HepG2 (cell line): ENCODE measurements at regions not wholly inside any gene's neighbourhood (a gene's known extent, or its start where the extent isn't known, plus 50 kb on each side); places are given as distances from the start of the nearest gene placed in this dataset.

Experiments
- ATAC-seq: fragments of 200-7000 bp; cut with Tn5 transposase; 3 replicates; pipeline ENCODE4 v1.9.1; 2020; ENCODE audit warnings: mild to moderate bottlenecking, moderate library complexity
- BruUV-seq: library from RNA; stranded (reverse); fragments of 400-500 nt; replicated peaks from 2 replicates; lab custom pipeline; 2021; lab: Mats Ljungman, UMichigan
- CTCF ChIA-PET: fragments of 300-600 bp; formaldehyde crosslinking; extraction: SDS; loops from one replicate; lab custom pipeline; 2021; ENCODE audit warnings: low total read pairs, inconsistent platforms, low intra/inter-chr PET ratio; lab: Yijun Ruan, JAX
- POLR2A ChIA-PET: fragments of 350-600 bp; sonication (Branson Sonifier 250); formaldehyde crosslinking; loops from one replicate; lab custom pipeline; 2020; ENCODE audit warnings: antibody characterized with exemption, inconsistent platforms; lab: Yijun Ruan, JAX
- DNase-seq: peaks from one replicate; pipeline ENCODE4 v3.0.0-alpha.2; 2015; ENCODE audit warnings: low spot score
- FAIRE-seq: peaks from 3 replicates; lab custom pipeline; 2011; peaks lifted over from hg19 to GRCh38; lab: Jason Lieb, UNC
- H2AFZ ChIP-seq: one replicate; pipeline ENCODE4 v1.6.1; 2011; ENCODE audit warnings: low read length, inconsistent platforms
- H3K27ac ChIP-seq: fragments of 300-600 bp; 3 replicates; pipeline ENCODE4 v1.8.0; 2011; ENCODE audit warnings: mixed run types, mild to moderate bottlenecking, mixed read lengths, low read length, inconsistent platforms; ENCODE audit not compliant: insufficient read depth; ENCODE audit errors: extremely low read length
- H3K27me3 ChIP-seq, 2 experiments: fragments of 200-600 bp in 1 of 2; 2 replicates in 1 of 2; 3 replicates in 1 of 2; pipeline versions ENCODE4 v1.6.0 to v1.8.0; 2011; ENCODE audit warnings: low read length in 2 of 2, mild to moderate bottlenecking in 2 of 2, moderate library complexity in 2 of 2, inconsistent platforms in 1 of 2; ENCODE audit not compliant: insufficient read depth in 2 of 2, control insufficient read depth in 1 of 2
- H3K36me3 ChIP-seq, 2 experiments: fragments of 200-600 bp in 1 of 2; replicated peaks in 1 of 2; 2 replicates in 1 of 2; 3 replicates in 1 of 2; pipeline versions ENCODE4 v1.5.1 to v1.8.0; 2011; ENCODE audit warnings: low read length in 2 of 2, inconsistent platforms in 1 of 2; ENCODE audit not compliant: insufficient read depth in 2 of 2, control insufficient read depth in 1 of 2
- H3K4me1 ChIP-seq: 2 replicates; pipeline ENCODE4 v1.5.1; 2012; ENCODE audit warnings: low read length, inconsistent platforms; ENCODE audit not compliant: insufficient read depth
- H3K4me2 ChIP-seq: 2 replicates; pipeline ENCODE4 v1.6.0; 2011; ENCODE audit warnings: low read depth, low read length, inconsistent platforms
- H3K4me3 ChIP-seq, 3 experiments: fragments of 200-600 bp in 1 of 3; sonication (generic), shearing (Covaris generic) in 1 of 3; replicated peaks in 1 of 3; 2 replicates each; pipeline ENCODE4 v1.5.1; 2011 to 2016; ENCODE audit warnings: low read length in 3 of 3, inconsistent platforms in 2 of 3, low read depth in 2 of 3, mild to moderate bottlenecking in 2 of 3, control low read depth in 1 of 3, mixed read lengths in 1 of 3; ENCODE audit not compliant: insufficient read depth in 1 of 3
- H3K79me2 ChIP-seq: one replicate; pipeline ENCODE4 v1.6.1; 2011; ENCODE audit warnings: low read length, inconsistent platforms; ENCODE audit not compliant: insufficient read depth
- H3K9ac ChIP-seq: 2 replicates; pipeline ENCODE4 v1.6.0; 2011; ENCODE audit warnings: mild to moderate bottlenecking, low read depth, low read length, inconsistent platforms; ENCODE audit not compliant: insufficient read depth
- H3K9me3 ChIP-seq: 2 replicates; pipeline ENCODE4 v1.5.1; 2012; ENCODE audit warnings: mild to moderate bottlenecking, low read length
- H4K20me1 ChIP-seq: 2 replicates; pipeline ENCODE4 v1.6.0; 2011; ENCODE audit warnings: inconsistent platforms, mild to moderate bottlenecking, low read length, moderate library complexity; ENCODE audit not compliant: insufficient read depth
- GFI1 ChIP-seq: sonication (generic); formaldehyde crosslinking; IDR thresholded peaks from 2 replicates; pipeline ENCODE4 v1.5.0; 2020; ENCODE audit warnings: missing genetic modification reagents, mild to moderate bottlenecking, borderline replicate concordance
- HNRNPK ChIP-seq: fragments of 200-400 bp; formaldehyde crosslinking; IDR thresholded peaks from 2 replicates; pipeline ENCODE4 v1.6.1; 2018; ENCODE audit warnings: low read length, low read depth, moderate library complexity, mild to moderate bottlenecking; ENCODE audit not compliant: poor library complexity, severe bottlenecking
- KLF15 ChIP-seq: sonication (generic); formaldehyde crosslinking; IDR thresholded peaks from 2 replicates; pipeline ENCODE4 v1.8.1; 2023; ENCODE audit warnings: borderline replicate concordance, mild to moderate bottlenecking, inconsistent platforms, missing genetic modification reagents, mixed read lengths
- KLF9 ChIP-seq: IDR thresholded peaks from 2 replicates; pipeline ENCODE4 v1.6.1; 2016; ENCODE audit warnings: low read depth
- NONO ChIP-seq, 2 experiments: fragments of 450-650 bp in 1 of 2; sonication (generic) in 1 of 2; formaldehyde crosslinking in 1 of 2; IDR thresholded peaks in 1 of 2; conservative IDR thresholded peaks in 1 of 2; 2 replicates each; pipeline versions ENCODE4 v1.6.1 to v1.8.0; 2017 to 2022; ENCODE audit warnings: mild to moderate bottlenecking in 1 of 2, missing genetic modification reagents in 1 of 2, moderate library complexity in 1 of 2
- SALL1 ChIP-seq: sonication (generic); formaldehyde crosslinking; IDR thresholded peaks from 2 replicates; pipeline ENCODE4 v1.8.0; 2022; ENCODE audit warnings: mild to moderate bottlenecking, missing genetic modification reagents
- TBP ChIP-seq: sonication (generic); formaldehyde crosslinking; IDR thresholded peaks from 2 replicates; pipeline ENCODE4 v1.5.0; 2020; ENCODE audit warnings: missing genetic modification reagents
- TEAD3 ChIP-seq: optimal IDR thresholded peaks from 2 replicates; pipeline ENCODE3; 2016; ENCODE audit warnings: borderline replicate concordance
- YEATS2 ChIP-seq: sonication (generic); formaldehyde crosslinking; IDR thresholded peaks from 2 replicates; pipeline ENCODE4 v1.4.0; 2020; ENCODE audit warnings: missing genetic modification reagents, borderline replicate concordance
- ZFYVE20 ChIP-seq: sonication (generic); formaldehyde crosslinking; IDR thresholded peaks from 2 replicates; pipeline ENCODE4 v1.8.0; 2023; ENCODE audit warnings: low read depth, mild to moderate bottlenecking, moderate library complexity, missing genetic modification reagents, borderline replicate concordance
- ZKSCAN1 ChIP-seq: fragments of 150-350 bp; IDR thresholded peaks from 2 replicates; pipeline ENCODE4 v1.6.1; 2014; ENCODE audit warnings: low read length
- ZNF549 ChIP-seq: sonication (generic); formaldehyde crosslinking; IDR thresholded peaks from 2 replicates; pipeline ENCODE4 v1.5.0; 2020; ENCODE audit warnings: missing genetic modification reagents
- ZNF619 ChIP-seq: sonication (generic); formaldehyde crosslinking; IDR thresholded peaks from 2 replicates; pipeline ENCODE4 v1.4.0; 2020; ENCODE audit warnings: mild to moderate bottlenecking, missing genetic modification reagents
- ZNF768 ChIP-seq: sonication (generic); formaldehyde crosslinking; IDR thresholded peaks from 2 replicates; pipeline ENCODE4 v1.4.0; 2020; ENCODE audit warnings: missing genetic modification reagents
- ZNF850 ChIP-seq: sonication (generic); formaldehyde crosslinking; conservative IDR thresholded peaks from 2 replicates; pipeline ENCODE4 v1.9.0; 2021; ENCODE audit warnings: mild to moderate bottlenecking, missing genetic modification reagents
- WGBS: methylation state at CpG from one replicate; pipeline ENCODE4 v1.1.6; 2017; ENCODE audit warnings: low lambda C conversion rate; 5-methylcytosine and 5-hydroxymethylcytosine counted together
- in situ Hi-C: cut with HindIII; loops from 2 replicates; pipeline ENCODE4 v1.10.0; 2017; ENCODE audit warnings: low pct_unique_long_range_greater_than_20kb; ENCODE audit not compliant: extremely low pct_ligation_motif_present
- intact Hi-C: fragments of 100-400 bp; cut with micrococcal nuclease; formaldehyde crosslinking; loops from one replicate; pipeline ENCODE4 v1.10.0; 2022; ENCODE audit not compliant: unreplicated experiment
- TF ChIP-seq, protein P1 (sequence below): IDR thresholded peaks from 2 replicates; pipeline ENCODE4 v1.6.1; 2016
- TF ChIP-seq, protein P2 (sequence below): sonication (generic); formaldehyde crosslinking; IDR thresholded peaks from 2 replicates; pipeline ENCODE4 v1.4.0; 2020; ENCODE audit warnings: mild to moderate bottlenecking, missing genetic modification reagents

DNA sequence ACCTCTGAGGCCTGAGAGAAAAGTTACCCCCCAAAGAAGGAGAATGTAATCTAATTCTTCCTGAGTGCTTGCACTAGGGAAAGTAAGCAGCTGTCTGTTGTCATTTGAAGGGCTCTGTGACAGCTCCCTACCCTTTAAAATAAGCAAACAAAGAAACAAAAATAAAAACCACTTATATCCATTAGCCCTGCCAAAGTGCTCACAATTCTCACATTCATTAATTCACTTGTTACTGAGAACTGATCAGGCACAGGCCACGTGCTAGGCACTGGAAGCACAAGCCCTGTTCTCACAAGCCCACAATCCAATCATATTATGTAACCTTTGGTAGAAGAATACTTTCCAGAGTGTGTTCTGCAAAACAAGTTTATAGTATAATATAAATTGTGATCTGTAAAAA is 199.4 kb downstream of the ZC3H11B start:
- H3K4me3 ChIP-seq, result no peak overlapping the region
- intact Hi-C loops (loop anchor here (10.0 kb wide), 2 partner anchors 99 to 151 kb away; no protein-coding TSS in a partner anchor), in situ Hi-C loops (loop anchor here (25.0 kb wide), 1 partner anchor 1076 kb away; the partner anchor contains the start of gene TGFB2)
- H3K9me3 ChIP-seq, result no peaks in the 10 kb centered on the region
- no peak overlapping the region for H3K9ac ChIP-seq
- H4K20me1 ChIP-seq, result no peaks in the 10 kb centered on the region
- no TSS peak for BruUV-seq
- FAIRE-seq (no peak), DNase-seq (no peak), ATAC-seq (no peak)
- ChIA-PET CTCF (no interaction called here), POLR2A (interaction anchor here (0.6 to 1.2 kb wide), 2 partner anchors 103 to 240 kb away, joined by 3 to 7 read pairs; partner anchors contain the start of gene LYPLAL1)
- peak overlapping the region; percentile 22 for H3K27ac ChIP-seq
- TF ChIP-seq, protein P1, sequence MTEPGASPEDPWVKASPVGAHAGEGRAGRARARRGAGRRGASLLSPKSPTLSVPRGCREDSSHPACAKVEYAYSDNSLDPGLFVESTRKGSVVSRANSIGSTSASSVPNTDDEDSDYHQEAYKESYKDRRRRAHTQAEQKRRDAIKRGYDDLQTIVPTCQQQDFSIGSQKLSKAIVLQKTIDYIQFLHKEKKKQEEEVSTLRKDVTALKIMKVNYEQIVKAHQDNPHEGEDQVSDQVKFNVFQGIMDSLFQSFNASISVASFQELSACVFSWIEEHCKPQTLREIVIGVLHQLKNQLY, result peak; percentile 26; the same call in 1 of the 2 replicates
- TF ChIP-seq HNRNPK, result no peak
- H3K4me1 ChIP-seq, result peaks cover 40% of the 10 kb centered on the region
- no peak overlapping the region for H3K4me2 ChIP-seq
- H3K79me2 ChIP-seq, result no peaks in the 10 kb centered on the region
- no peaks in the 10 kb centered on the region for H3K27me3 ChIP-seq
- H2AFZ ChIP-seq, result no peak overlapping the region
- H3K36me3 ChIP-seq, result no peaks in the 10 kb centered on the region
- 72% methylated on average over 1 of the region's 1 CpG for WGBS

DNA sequence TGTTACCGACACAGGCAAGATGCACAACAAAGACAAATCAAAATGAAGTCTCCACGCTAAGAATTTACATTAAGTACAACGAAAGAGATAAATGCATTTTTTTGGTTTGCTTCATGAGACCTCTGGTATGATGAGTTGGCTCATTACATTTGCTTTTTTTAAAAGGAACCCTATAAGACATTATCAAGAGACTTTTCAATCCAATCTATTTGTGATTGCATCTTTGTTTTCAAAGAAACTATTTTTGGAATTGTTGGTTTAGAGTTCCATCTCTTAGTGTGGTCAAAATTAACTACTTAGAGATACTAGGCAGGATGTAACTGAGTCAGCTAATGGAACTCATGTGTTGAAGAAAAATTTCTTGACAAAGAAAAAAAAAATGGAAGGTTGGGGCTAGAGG is 200.1 kb downstream of the ZC3H11B start:
- Histone ChIP-seq H3K79me2 (no peaks in the 10 kb centered on the region), H3K9ac (no peak overlapping the region), H3K27me3 (no peaks in the 10 kb centered on the region), H3K27ac (no peak overlapping the region), H3K4me1 (peaks cover 40% of the 10 kb centered on the region), H2AFZ (no peak overlapping the region), H3K9me3 (no peaks in the 10 kb centered on the region), H3K4me3 (no peak overlapping the region), H3K36me3 (no peaks in the 10 kb centered on the region), H4K20me1 (no peaks in the 10 kb centered on the region), H3K4me2 (no peak overlapping the region)
- FAIRE-seq, result no peak
- ChIA-PET POLR2A (no interaction called here), CTCF (no interaction called here)
- in situ Hi-C loops (loop anchor here (25.0 kb wide), 1 partner anchor 1075 kb away; the partner anchor contains the start of gene TGFB2), intact Hi-C loops (loop anchor here (10.0 kb wide), 2 partner anchors 98 to 152 kb away; no protein-coding TSS in a partner anchor)
- no peak for TF ChIP-seq GFI1 (CRISPR knock-in tag)
- no peak for TF ChIP-seq ZKSCAN1
- no peak for TF ChIP-seq ZFYVE20 (CRISPR knock-in tag)
- no peak for TF ChIP-seq NONO (IDR thresholded peaks at IDR 0.05)
- no peak for TF ChIP-seq NONO (CRISPR knock-in tag; conservative IDR thresholded peaks at IDR 0.05)
- no peak for TF ChIP-seq ZNF549 (CRISPR knock-in tag)
- no peak for TF ChIP-seq ZNF619
- no peak for TF ChIP-seq ZNF850 (CRISPR knock-in tag)
- no peak for TF ChIP-seq KLF15 (CRISPR knock-in tag)
- no peak for TF ChIP-seq TEAD3 (CRISPR knock-in tag)
- TF ChIP-seq KLF9 (CRISPR knock-in tag), result no peak
- TF ChIP-seq, protein P2, sequence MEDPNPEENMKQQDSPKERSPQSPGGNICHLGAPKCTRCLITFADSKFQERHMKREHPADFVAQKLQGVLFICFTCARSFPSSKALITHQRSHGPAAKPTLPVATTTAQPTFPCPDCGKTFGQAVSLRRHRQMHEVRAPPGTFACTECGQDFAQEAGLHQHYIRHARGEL (CRISPR knock-in tag), result no peak
- no peak for TF ChIP-seq TBP (CRISPR knock-in tag)
- no peak for TF ChIP-seq SALL1 (CRISPR knock-in tag)
- TF ChIP-seq ZNF768 (CRISPR knock-in tag), result no peak
- no peak for TF ChIP-seq YEATS2
- WGBS, result 85% methylated on average over 3 of the region's 3 CpGs
- no peak for DNase-seq
- ATAC-seq, result no peak
- no TSS peak for BruUV-seq
